Progenitor cell of endocrine pancreas (in vitro differentiated cells): ENCODE measurements at regions not wholly inside any gene's neighbourhood (a gene's known extent, or its start where the extent isn't known, plus 50 kb on each side); places are given as distances from the start of the nearest gene placed in this dataset.

Experiments used
- DNase-seq: peaks from one replicate; pipeline ENCODE4 v3.0.0; 2021; ENCODE audit warnings: low spot score; ENCODE audit not compliant: unreplicated experiment
- H3K27ac Mint-ChIP-seq: 2 replicates; pipeline ENCODE4 v1.8.0; 2021; ENCODE audit warnings: mild to moderate bottlenecking, moderate library complexity, mixed read lengths
- H3K27me3 Mint-ChIP-seq: 2 replicates; pipeline ENCODE4 v1.8.0; 2021; ENCODE audit warnings: mixed read lengths
- H3K36me3 Mint-ChIP-seq: 2 replicates; pipeline ENCODE4 v1.8.0; 2022; ENCODE audit warnings: mixed read lengths; ENCODE audit not compliant: insufficient read depth
- H3K4me1 Mint-ChIP-seq: 2 replicates; pipeline ENCODE4 v1.8.0; 2021; ENCODE audit warnings: low read depth, mixed read lengths
- H3K4me3 Mint-ChIP-seq: 2 replicates; pipeline ENCODE4 v1.8.0; 2021; ENCODE audit warnings: low read depth, mild to moderate bottlenecking, moderate library complexity, mixed read lengths
- H3K9me3 Mint-ChIP-seq: 2 replicates; pipeline ENCODE4 v1.8.0; 2021; ENCODE audit warnings: low read depth, mixed read lengths
- TF ChIP-seq, protein P1 (sequence below): fragments of 200-600 bp; sonication (generic); IDR thresholded peaks from one replicate; pipeline ENCODE4 v1.5.0; 2021; ENCODE audit warnings: antibody characterized with exemption, mild to moderate bottlenecking; ENCODE audit not compliant: unreplicated experiment

DNA sequence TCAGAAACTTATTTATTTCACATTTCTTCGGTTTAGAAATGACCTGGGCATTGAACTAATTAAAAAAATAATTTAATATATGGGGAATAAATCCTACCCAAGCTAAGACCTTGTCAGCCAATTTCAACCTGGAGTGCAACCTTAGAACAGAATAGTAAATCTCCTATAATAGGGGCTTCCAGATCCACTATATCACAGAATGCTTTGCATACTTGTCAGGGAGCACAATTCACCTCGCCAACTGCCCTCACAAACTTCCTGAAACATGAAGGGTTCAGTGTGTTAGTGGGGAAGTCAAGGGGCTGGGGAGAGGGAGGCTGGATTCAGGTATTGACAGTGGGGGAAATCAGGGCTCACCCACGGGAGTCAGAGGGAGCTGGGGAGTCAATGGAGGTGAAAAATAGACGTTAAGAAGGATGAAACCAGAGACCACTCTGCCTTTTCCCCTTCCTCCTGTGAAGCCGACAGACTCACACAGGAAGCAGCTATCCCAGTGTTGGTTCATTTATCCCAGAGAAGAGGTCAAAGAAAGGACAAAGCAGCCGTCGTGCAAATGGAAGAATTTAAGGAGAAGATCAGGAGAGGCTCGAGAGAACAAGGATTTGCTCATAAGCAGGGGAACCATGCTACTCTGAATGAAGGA is 453.3 kb downstream of the NUF2 start:
- H3K4me1 Mint-ChIP-seq = peaks cover 13% of the 10 kb centered on the region
- H3K4me3 Mint-ChIP-seq = no peak overlapping the region
- peaks cover 2% of the 10 kb centered on the region for H3K27me3 Mint-ChIP-seq
- H3K9me3 Mint-ChIP-seq = peaks cover 8% of the 10 kb centered on the region
- H3K27ac Mint-ChIP-seq = no peak overlapping the region
- TF ChIP-seq, protein P1, sequence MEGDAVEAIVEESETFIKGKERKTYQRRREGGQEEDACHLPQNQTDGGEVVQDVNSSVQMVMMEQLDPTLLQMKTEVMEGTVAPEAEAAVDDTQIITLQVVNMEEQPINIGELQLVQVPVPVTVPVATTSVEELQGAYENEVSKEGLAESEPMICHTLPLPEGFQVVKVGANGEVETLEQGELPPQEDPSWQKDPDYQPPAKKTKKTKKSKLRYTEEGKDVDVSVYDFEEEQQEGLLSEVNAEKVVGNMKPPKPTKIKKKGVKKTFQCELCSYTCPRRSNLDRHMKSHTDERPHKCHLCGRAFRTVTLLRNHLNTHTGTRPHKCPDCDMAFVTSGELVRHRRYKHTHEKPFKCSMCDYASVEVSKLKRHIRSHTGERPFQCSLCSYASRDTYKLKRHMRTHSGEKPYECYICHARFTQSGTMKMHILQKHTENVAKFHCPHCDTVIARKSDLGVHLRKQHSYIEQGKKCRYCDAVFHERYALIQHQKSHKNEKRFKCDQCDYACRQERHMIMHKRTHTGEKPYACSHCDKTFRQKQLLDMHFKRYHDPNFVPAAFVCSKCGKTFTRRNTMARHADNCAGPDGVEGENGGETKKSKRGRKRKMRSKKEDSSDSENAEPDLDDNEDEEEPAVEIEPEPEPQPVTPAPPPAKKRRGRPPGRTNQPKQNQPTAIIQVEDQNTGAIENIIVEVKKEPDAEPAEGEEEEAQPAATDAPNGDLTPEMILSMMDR = no peak
- no peak for DNase-seq
- H3K36me3 Mint-ChIP-seq = peaks cover 1% of the 10 kb centered on the region

DNA sequence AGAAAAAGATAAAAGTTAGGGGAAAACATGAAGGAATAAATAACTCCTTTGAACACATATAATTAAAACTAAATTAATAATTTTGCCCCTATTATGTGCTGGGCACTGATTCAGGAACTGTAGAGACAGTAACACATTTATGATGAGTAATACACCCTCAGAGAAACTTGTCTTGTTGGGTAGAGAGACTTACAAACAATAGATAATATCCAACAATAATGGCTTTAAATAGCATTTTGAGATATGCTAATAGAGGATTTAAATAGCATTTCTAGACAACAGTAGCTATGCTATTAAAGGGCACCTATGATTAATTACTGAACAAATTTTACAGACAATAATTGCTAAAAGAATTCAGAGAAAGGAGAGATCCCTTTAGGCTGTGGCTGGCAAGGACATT is 455.5 kb downstream of the NUF2 start:
- Mint-ChIP-seq H3K27me3 (peaks cover 2% of the 10 kb centered on the region), H3K36me3 (peaks cover 1% of the 10 kb centered on the region), H3K4me3 (no peak overlapping the region), H3K9me3 (peaks cover 13% of the 10 kb centered on the region), H3K4me1 (peaks cover 10% of the 10 kb centered on the region), H3K27ac (no peak overlapping the region)
- DNase-seq = no peak
- TF ChIP-seq, protein P1 = no peak

DNA sequence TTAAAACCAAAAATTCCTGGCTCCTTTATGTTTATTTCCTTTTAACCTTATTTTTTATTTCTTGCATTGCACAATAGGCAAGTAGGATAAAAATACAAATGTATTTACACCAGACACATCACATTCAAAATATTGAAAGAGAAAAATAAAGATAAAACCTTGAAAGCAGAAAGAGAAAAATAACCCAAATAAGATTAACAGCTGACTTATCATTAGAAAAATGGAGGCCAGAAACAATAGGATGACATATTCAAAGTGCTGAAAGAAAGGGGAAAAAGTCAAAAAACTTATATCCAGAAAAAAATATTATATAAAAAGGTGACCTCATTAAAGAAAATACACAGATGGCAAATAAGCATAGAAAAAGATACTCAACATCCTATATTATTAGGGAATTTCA is 459.4 kb downstream of the NUF2 start:
- Mint-ChIP-seq H3K36me3 (peaks cover 1% of the 10 kb centered on the region), H3K27ac (no peak overlapping the region), H3K4me1 (no peaks in the 10 kb centered on the region), H3K27me3 (no peaks in the 10 kb centered on the region), H3K9me3 (peaks cover 13% of the 10 kb centered on the region), H3K4me3 (no peak overlapping the region)
- no peak for DNase-seq
- TF ChIP-seq, protein P1 = no peak

DNA sequence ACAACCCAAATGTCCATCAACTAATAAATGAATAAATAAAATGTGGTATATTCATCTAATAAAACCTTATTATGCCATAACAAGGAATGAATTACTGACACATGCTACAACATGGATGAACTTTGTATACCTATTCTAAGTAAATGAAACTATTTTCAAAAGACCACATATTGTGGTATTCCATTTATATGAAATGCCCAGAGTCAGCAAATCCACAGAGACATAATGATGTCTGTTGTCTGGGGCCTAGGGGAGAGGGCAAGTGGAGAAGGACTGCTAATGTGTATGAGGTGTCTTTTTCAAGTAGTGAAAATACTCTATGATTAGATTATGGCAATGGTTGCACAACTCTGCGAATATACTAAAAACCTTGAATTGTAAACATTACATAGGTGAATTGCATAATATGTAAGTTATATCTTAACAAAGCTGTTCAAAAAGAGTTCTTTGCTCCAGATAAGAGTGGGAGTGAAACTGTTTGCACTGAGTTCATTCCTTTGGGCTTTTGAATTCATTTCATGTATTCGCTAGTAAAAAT is 464.2 kb downstream of the NUF2 start:
- DNase-seq = no peak
- peaks cover 4% of the 10 kb centered on the region for H3K9me3 Mint-ChIP-seq
- no peaks in the 10 kb centered on the region for H3K4me1 Mint-ChIP-seq
- no peak overlapping the region for H3K27ac Mint-ChIP-seq
- H3K36me3 Mint-ChIP-seq = no peaks in the 10 kb centered on the region
- no peak overlapping the region for H3K4me3 Mint-ChIP-seq
- no peaks in the 10 kb centered on the region for H3K27me3 Mint-ChIP-seq
- TF ChIP-seq, protein P1 = no peak

DNA sequence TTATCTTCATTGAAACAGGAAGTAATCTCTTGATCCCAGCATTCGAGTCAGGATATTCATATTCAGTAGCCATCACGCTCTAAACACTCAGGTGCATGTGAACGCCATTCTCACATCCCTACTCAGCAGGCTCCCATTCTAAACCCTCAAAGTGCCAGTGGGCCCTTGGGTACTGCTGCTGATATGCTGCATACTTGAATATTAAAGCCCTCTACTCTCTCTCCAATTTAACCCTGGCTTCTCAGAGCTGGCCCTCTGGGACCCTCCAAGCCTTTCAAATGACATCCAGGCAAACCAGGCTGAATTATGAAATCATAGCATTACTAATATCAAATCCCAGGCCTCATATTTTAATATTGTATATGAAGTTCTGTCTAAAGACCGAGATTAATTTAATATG is 468.2 kb downstream of the NUF2 start:
- Mint-ChIP-seq H3K27ac (no peak overlapping the region), H3K9me3 (peaks cover 4% of the 10 kb centered on the region), H3K27me3 (no peaks in the 10 kb centered on the region), H3K4me3 (no peak overlapping the region), H3K36me3 (no peaks in the 10 kb centered on the region), H3K4me1 (no peaks in the 10 kb centered on the region)
- DNase-seq = no peak
- TF ChIP-seq, protein P1 = no peak
